Left lung (tissue), 4 donors: ENCODE measurements at regions not wholly inside any gene's neighbourhood (a gene's known extent, or its start where the extent isn't known, plus 50 kb on each side); places are given as distances from the start of the nearest gene placed in this dataset.

Experiments used
- ATAC-seq: fragments of 200-7000 bp; cut with Tn5 transposase; one replicate; pipeline ENCODE4 v1.9.1; 2020; ENCODE audit warnings: moderate library complexity
- DNase-seq, 4 donors: peaks; one replicate each; pipeline ENCODE4 v3.0.0-alpha.2; 2013 to 2020
- H3K27ac ChIP-seq, 2 donors: fragments of 200-600 bp; sonication (generic) in 1 of 2; one replicate each; pipeline versions ENCODE4 v1.5.0 to v1.8.0; 2020 to 2021
- H3K27me3 ChIP-seq, 2 donors: fragments of 200-600 bp; sonication (generic) in 1 of 2; one replicate each; pipeline versions ENCODE4 v1.5.0 to v1.8.0; 2020 to 2021
- H3K36me3 ChIP-seq, 2 donors: fragments of 200-600 bp; sonication (generic) in 1 of 2; one replicate each; pipeline versions ENCODE4 v1.5.0 to v1.8.0; 2020 to 2021
- H3K4me1 ChIP-seq, 2 donors: fragments of 200-600 bp; one replicate each; pipeline ENCODE4 v1.8.0; 2021
- H3K4me3 ChIP-seq, 2 donors: fragments of 200-600 bp; sonication (generic) in 1 of 2; one replicate each; pipeline versions ENCODE4 v1.5.0 to v1.8.0; 2020 to 2021; ENCODE audit warnings: mild to moderate bottlenecking in 1 of 2
- H3K9me3 ChIP-seq, 2 donors: fragments of 200-600 bp; sonication (generic) in 1 of 2; one replicate each; pipeline versions ENCODE4 v1.5.0 to v1.8.0; 2020 to 2021
- intact Hi-C, 2 donors: fragments of 100-400 bp; cut with DNase I; formaldehyde crosslinking; loops; one replicate each; pipeline versions ENCODE4 v1.11.2 to v1.14.2; 2022
- TF ChIP-seq, protein P1 (sequence below), 2 donors: fragments of 200-600 bp; sonication (generic) in 1 of 2; IDR thresholded peaks; one replicate each; pipeline versions ENCODE4 v1.5.0 to v1.8.0; 2021; ENCODE audit warnings: antibody characterized with exemption in 2 of 2
- donor health status: DM: no; HTN: yes; CAD: no.
- donor health status: DM: no; HTN: no; CAD: no.

DNA sequence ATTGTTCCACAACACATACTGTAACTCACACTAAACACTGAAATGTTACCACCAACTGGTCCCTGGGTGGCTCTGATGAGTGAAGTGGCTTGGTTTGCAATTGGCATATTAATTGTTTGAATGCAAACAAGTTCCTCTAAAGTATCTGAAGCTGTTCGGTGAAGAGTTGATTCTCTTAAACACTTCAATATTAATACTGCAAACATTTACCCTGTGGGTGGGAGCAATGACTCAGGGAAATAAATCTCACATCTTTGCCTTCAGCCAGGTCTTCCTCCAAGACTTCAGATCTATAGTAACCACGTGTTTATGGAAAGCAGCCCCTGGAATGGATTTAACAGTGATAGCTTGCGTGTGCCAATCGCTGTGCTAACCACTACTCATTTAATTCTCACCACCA is 176.0 kb downstream of the MAFB start:
- no peaks in the 10 kb centered on the region for H3K9me3 ChIP-seq
- DNase-seq = no peak
- H3K27me3 ChIP-seq = no peaks in the 10 kb centered on the region
- H3K4me1 ChIP-seq = peaks cover 0 to 27% of the 10 kb centered on the region in 2 donors
- H3K27ac ChIP-seq = no peak overlapping the region
- TF ChIP-seq, protein P1, sequence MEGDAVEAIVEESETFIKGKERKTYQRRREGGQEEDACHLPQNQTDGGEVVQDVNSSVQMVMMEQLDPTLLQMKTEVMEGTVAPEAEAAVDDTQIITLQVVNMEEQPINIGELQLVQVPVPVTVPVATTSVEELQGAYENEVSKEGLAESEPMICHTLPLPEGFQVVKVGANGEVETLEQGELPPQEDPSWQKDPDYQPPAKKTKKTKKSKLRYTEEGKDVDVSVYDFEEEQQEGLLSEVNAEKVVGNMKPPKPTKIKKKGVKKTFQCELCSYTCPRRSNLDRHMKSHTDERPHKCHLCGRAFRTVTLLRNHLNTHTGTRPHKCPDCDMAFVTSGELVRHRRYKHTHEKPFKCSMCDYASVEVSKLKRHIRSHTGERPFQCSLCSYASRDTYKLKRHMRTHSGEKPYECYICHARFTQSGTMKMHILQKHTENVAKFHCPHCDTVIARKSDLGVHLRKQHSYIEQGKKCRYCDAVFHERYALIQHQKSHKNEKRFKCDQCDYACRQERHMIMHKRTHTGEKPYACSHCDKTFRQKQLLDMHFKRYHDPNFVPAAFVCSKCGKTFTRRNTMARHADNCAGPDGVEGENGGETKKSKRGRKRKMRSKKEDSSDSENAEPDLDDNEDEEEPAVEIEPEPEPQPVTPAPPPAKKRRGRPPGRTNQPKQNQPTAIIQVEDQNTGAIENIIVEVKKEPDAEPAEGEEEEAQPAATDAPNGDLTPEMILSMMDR (IDR thresholded peaks at IDR 0.05) = no peak
- ATAC-seq = peak; percentile 66
- no peaks in the 10 kb centered on the region for H3K36me3 ChIP-seq
- H3K4me3 ChIP-seq = no peak overlapping the region
- intact Hi-C loops = no loop called here

DNA sequence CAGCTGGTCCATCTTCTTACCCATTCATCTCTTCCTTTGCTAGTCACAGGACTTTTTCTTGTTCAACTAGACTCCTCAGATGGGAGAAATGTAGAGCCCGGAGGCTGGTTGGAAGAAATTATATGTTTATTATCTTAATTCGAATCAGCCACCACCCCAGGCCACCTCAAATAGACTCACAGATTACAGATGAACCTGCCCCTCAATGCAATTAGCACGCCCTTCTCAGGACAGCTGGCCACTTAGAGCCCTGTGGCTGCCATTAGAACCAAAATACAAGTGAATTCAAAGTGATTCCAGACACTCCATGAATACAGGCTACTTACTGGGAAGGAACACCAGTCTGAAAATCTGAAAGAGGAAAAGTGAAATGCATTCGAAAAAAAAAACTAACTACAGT is 176.4 kb downstream of the MAFB start:
- TF ChIP-seq, protein P1 (IDR thresholded peaks at IDR 0.05) = no peak
- DNase-seq (no peak), ATAC-seq (no peak)
- H3K9me3 ChIP-seq = no peaks in the 10 kb centered on the region
- no peaks in the 10 kb centered on the region for H3K36me3 ChIP-seq
- no peak overlapping the region for H3K27ac ChIP-seq
- intact Hi-C loops = no loop called here
- H3K27me3 ChIP-seq = no peaks in the 10 kb centered on the region
- peaks cover 0 to 29% of the 10 kb centered on the region in 2 donors for H3K4me1 ChIP-seq
- H3K4me3 ChIP-seq = no peak overlapping the region

DNA sequence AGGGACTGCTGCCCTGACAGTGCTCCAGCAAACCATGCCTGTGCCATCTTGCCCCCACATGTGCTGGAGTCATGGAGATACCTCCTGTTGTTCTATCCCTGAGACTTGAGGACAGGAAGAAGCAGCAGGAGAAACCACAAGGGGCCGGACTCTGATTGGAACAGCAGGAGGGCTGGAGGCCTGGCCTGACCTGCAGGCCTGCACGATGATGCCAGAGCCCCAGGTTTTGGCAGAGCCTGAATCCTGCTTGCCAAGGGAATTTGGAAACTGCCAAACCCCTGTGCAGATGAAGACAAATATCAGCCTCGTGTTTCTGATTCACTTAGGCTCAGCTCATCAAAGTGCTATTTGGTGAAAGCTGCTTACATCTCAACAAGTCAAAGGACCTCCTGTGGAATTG is 177.6 kb downstream of the MAFB start:
- intact Hi-C loops = no loop called here
- ATAC-seq = no peak

DNA sequence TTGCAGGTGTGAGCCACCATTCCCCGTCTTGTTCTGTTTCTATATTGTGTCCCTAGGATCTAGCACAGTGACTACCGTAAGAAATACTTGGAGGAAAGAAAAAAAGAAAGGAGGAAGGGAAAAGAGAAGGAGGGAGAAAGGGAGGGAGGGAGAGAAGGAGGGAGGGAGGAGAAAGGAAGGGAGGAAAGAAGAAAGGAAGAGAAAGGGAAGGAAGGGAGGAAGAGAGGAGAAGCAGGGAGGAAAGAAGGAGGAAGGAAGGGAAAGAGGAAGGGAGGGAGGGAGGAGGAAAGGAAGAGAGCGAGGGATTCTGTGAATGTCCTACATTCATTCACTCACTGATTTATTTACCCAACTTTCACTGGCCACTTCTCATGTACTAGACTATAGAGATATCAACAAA is 178.4 kb downstream of the MAFB start:
- Histone ChIP-seq H3K36me3 (no peaks in the 10 kb centered on the region), H3K9me3 (no peaks in the 10 kb centered on the region), H3K27me3 (no peaks in the 10 kb centered on the region), H3K27ac (no peak overlapping the region), H3K4me1 (peaks cover 0 to 46% of the 10 kb centered on the region in 2 donors), H3K4me3 (no peak overlapping the region)
- DNase-seq = no peak
- ATAC-seq = no peak
- intact Hi-C loops = no loop called here
- TF ChIP-seq, protein P1 (IDR thresholded peaks at IDR 0.05) = no peak

More for the DNA sequence above, 177.6 kb downstream of the MAFB start:
- Histone ChIP-seq H3K4me1 (peaks cover 0 to 37% of the 10 kb centered on the region in 2 donors), H3K27me3 (no peaks in the 10 kb centered on the region), H3K27ac (no peak overlapping the region), H3K9me3 (no peaks in the 10 kb centered on the region), H3K4me3 (no peak overlapping the region), H3K36me3 (no peaks in the 10 kb centered on the region)
- TF ChIP-seq, protein P1 (IDR thresholded peaks at IDR 0.05) = no peak
- no peak for DNase-seq

DNA sequence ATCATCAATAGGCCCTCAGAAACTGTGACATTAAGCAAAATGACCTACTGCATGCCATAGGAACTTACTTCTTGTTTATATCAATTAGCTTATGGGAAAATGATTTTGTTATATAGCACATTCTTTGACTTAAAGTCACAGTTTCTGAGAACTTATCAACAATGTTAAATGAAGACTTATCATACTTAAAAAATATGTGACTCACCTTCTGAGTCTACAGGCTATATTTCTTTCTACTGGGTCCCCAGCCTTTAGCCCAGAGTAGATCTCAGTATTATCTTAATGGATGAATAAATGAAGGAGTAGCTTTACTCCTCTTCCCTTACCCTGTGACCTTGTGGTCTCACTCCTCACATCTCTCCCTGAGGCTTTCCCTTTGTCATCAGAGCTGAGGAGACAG is 180.2 kb downstream of the MAFB start:
- intact Hi-C loops = no loop called here
- H3K27me3 ChIP-seq = no peaks in the 10 kb centered on the region
- no peak overlapping the region for H3K27ac ChIP-seq
- TF ChIP-seq, protein P1 (IDR thresholded peaks at IDR 0.05) = no peak
- no peak overlapping the region for H3K4me3 ChIP-seq
- H3K9me3 ChIP-seq = no peaks in the 10 kb centered on the region
- H3K4me1 ChIP-seq = peaks cover 0 to 59% of the 10 kb centered on the region in 2 donors
- ATAC-seq (no peak), DNase-seq (no peak)
- H3K36me3 ChIP-seq = no peaks in the 10 kb centered on the region
